IMR-90 (cell line): ENCODE measurements at regions not wholly inside any gene's neighbourhood (a gene's known extent, or its start where the extent isn't known, plus 50 kb on each side); places are given as distances from the start of the nearest gene placed in this dataset.
A peak's percentile ranks its signal among the peaks of the same experiment; 100 is the strongest.

Experiments used
- ATAC-seq: fragments of 200-7000 bp; cut with Tn5 transposase; 2 replicates; pipeline ENCODE4 v1.9.1; 2020; ENCODE audit warnings: low read depth, mild to moderate bottlenecking, moderate library complexity
- BruUV-seq: library from RNA; stranded (reverse); fragments of 400-500 nt; replicated peaks from 2 replicates; lab custom pipeline; 2021; lab: Mats Ljungman, UMichigan
- CTCF ChIA-PET: fragments of 300-600 bp; formaldehyde crosslinking; extraction: SDS; loops from one replicate; lab custom pipeline; 2021; ENCODE audit warnings: antibody characterized with exemption; lab: Yijun Ruan, JAX
- POLR2A ChIA-PET: fragments of 300-600 bp; sonication (Branson Sonifier 250); formaldehyde crosslinking; loops from one replicate; lab custom pipeline; 2022; ENCODE audit warnings: antibody characterized with exemption; ENCODE audit not compliant: unreplicated experiment; lab: Charles Lee
- DNase-seq: peaks from one replicate; pipeline ENCODE4 v3.0.0; 2013
- H2AFZ ChIP-seq: replicated peaks from 2 replicates; pipeline ENCODE3; 2013; ENCODE audit warnings: low read length, mild to moderate bottlenecking; ENCODE audit not compliant: poor library complexity
- H2AK5ac ChIP-seq: 2 replicates; pipeline ENCODE4 v1.6.1; 2013; ENCODE audit warnings: low read depth, low read length, inconsistent platforms
- H2AK9ac ChIP-seq: replicated peaks from 2 replicates; pipeline ENCODE3; 2013; ENCODE audit warnings: mild to moderate bottlenecking, low read depth, low read length, moderate library complexity; ENCODE audit not compliant: poor library complexity
- H2BK120ac ChIP-seq: 2 replicates; pipeline ENCODE4 v1.6.1; 2013; ENCODE audit warnings: low read depth, low read length, inconsistent platforms
- H2BK15ac ChIP-seq: 3 replicates; pipeline ENCODE4 v1.6.1; 2013; ENCODE audit warnings: low read depth, low read length, inconsistent platforms
- H2BK20ac ChIP-seq: 2 replicates; pipeline ENCODE4 v1.6.1; 2013; ENCODE audit warnings: low read depth, mild to moderate bottlenecking, inconsistent platforms, low read length, moderate library complexity
- H2BK5ac ChIP-seq: 2 replicates; pipeline ENCODE4 v1.6.1; 2013; ENCODE audit warnings: mild to moderate bottlenecking, low read depth, low read length, inconsistent platforms; ENCODE audit not compliant: poor library complexity, severe bottlenecking
- H3K14ac ChIP-seq: replicated peaks from 2 replicates; pipeline ENCODE4 v1.6.1; 2013; ENCODE audit warnings: low read depth, low read length, inconsistent platforms
- H3K18ac ChIP-seq: 2 replicates; pipeline ENCODE4 v1.6.1; 2013; ENCODE audit warnings: low read depth, low read length, control low read depth
- H3K23ac ChIP-seq: 2 replicates; pipeline ENCODE4 v1.6.1; 2013; ENCODE audit warnings: low read depth, low read length, inconsistent platforms
- H3K27ac ChIP-seq: 2 replicates; pipeline ENCODE4 v1.5.1; 2013; ENCODE audit warnings: mild to moderate bottlenecking, control low read depth, low read length; ENCODE audit not compliant: insufficient read depth
- H3K27me3 ChIP-seq: 2 replicates; pipeline ENCODE4 v1.6.1; 2013; ENCODE audit warnings: low read length; ENCODE audit not compliant: control insufficient read depth, insufficient read depth
- H3K36me3 ChIP-seq: 2 replicates; pipeline ENCODE4 v1.6.1; 2013; ENCODE audit warnings: low read length, mixed read lengths; ENCODE audit not compliant: control insufficient read depth, insufficient read depth
- H3K4ac ChIP-seq: 2 replicates; pipeline ENCODE4 v1.6.1; 2013; ENCODE audit warnings: low read depth, low read length, inconsistent platforms
- H3K4me1 ChIP-seq: 2 replicates; pipeline ENCODE4 v1.6.1; 2013; ENCODE audit warnings: low read length, mixed read lengths; ENCODE audit not compliant: control insufficient read depth, insufficient read depth
- H3K4me2 ChIP-seq: 2 replicates; pipeline ENCODE4 v1.6.1; 2013; ENCODE audit warnings: low read depth, mild to moderate bottlenecking, control low read depth, low read length, moderate library complexity
- H3K4me3 ChIP-seq: 2 replicates; pipeline ENCODE4 v1.5.1; 2013; ENCODE audit warnings: low read depth, mild to moderate bottlenecking, control low read depth, low read length, moderate library complexity; ENCODE audit not compliant: insufficient read depth
- H3K56ac ChIP-seq: 2 replicates; pipeline ENCODE4 v1.6.1; 2013; ENCODE audit warnings: low read length, inconsistent platforms; ENCODE audit not compliant: insufficient read depth; ENCODE audit errors: extremely low read depth
- H3K79me1 ChIP-seq, 2 experiments: 2 replicates each; pipeline ENCODE4 v1.6.1; 2013; ENCODE audit warnings: low read length in 2 of 2, inconsistent platforms in 1 of 2, low read depth in 1 of 2
- H3K9ac ChIP-seq: 2 replicates; pipeline ENCODE4 v1.6.1; 2013; ENCODE audit warnings: low read depth, low read length, control low read depth
- H3K9me1 ChIP-seq: 2 replicates; pipeline ENCODE4 v1.6.1; 2013; ENCODE audit warnings: low read length, inconsistent platforms; ENCODE audit not compliant: insufficient read depth
- H3K9me3 ChIP-seq: 2 replicates; pipeline ENCODE4 v1.6.1; 2013; ENCODE audit warnings: low read length; ENCODE audit not compliant: control insufficient read depth, insufficient read depth
- H4K20me1 ChIP-seq: 2 replicates; pipeline ENCODE4 v1.6.1; 2013; ENCODE audit warnings: low read length, inconsistent platforms; ENCODE audit not compliant: insufficient read depth
- H4K5ac ChIP-seq: 2 replicates; pipeline ENCODE4 v1.6.1; 2013; ENCODE audit warnings: mild to moderate bottlenecking, low read depth, low read length, control low read depth
- H4K8ac ChIP-seq, 2 experiments: 2 replicates each; pipeline ENCODE4 v1.6.1; 2013; ENCODE audit warnings: low read depth in 2 of 2, low read length in 2 of 2, control low read depth in 1 of 2, inconsistent platforms in 1 of 2
- H4K91ac ChIP-seq: 2 replicates; pipeline ENCODE4 v1.6.1; 2013; ENCODE audit warnings: low read depth, low read length, inconsistent platforms; ENCODE audit not compliant: insufficient read depth
- CEBPB ChIP-seq: IDR thresholded peaks from 2 replicates; pipeline ENCODE4 v1.6.1; 2012; ENCODE audit warnings: low read depth, low read length, improper control_type of control experiment
- MXI1 ChIP-seq: IDR thresholded peaks from 2 replicates; pipeline ENCODE4 v1.6.1; 2012; ENCODE audit warnings: low read depth, mild to moderate bottlenecking, low read length, moderate library complexity, borderline replicate concordance
- WGBS, 2 experiments: methylation state at CpG; one replicate each; pipeline versions ENCODE4 v1.1.5 to v1.1.7; 2013; ENCODE audit warnings: missing lambda C conversion rate in 2 of 2; ENCODE audit not compliant: insufficient read length in 1 of 2; ENCODE audit errors: extremely low coverage in 2 of 2; 5-methylcytosine and 5-hydroxymethylcytosine counted together
- dilution Hi-C: fragments of 300-500 bp; cut with HindIII; formaldehyde crosslinking; loops from one replicate; pipeline ENCODE4 v1.14.3; 2018; ENCODE audit warnings: low sequenced_read_pairs; ENCODE audit not compliant: unreplicated experiment
- in situ Hi-C: fragments of 300-500 bp; cut with MboI; formaldehyde crosslinking; loops from 3 replicates; pipeline ENCODE4 v1.14.3; 2019; ENCODE audit warnings: low sequenced_read_pairs, inconsistent platforms, mixed read lengths
- intact Hi-C: fragments of 100-400 bp; cut with micrococcal nuclease; formaldehyde crosslinking; loops from 2 replicates; pipeline ENCODE4 v1.10.0; 2022

DNA sequence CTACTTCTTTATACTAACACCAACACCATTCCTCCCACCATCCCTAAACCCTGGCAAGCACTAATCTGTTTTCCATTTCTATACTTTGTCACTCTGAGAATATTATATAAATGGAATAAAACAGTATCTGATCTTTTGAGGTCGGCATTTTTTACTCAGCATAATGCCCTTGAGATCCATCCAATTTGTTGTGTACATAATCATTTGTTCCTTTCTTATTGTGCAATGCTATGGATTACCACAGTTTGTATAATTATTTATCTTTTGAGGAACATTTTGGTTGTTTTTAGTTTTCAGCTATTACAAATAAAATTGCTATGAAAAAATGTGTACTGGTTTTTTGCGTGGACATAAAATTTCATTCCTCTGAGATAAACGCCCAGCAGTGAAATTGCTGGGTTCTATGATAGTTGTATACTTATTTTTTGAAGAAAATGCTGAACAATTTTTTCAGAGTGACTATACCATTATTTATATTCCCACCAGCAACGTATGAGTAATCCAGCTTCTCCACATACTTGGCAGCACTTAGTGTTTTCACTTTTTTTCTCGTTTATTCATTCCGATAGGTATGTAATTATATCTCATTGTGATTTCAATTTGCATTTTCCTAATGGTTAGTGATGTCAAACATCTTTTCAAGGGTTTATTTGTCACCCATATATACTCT lies 154.3 kb upstream of the DCAF8L1 start:
- no peak overlapping the region for H3K18ac ChIP-seq
- H2BK5ac ChIP-seq: no peak overlapping the region
- no peak overlapping the region for H2AFZ ChIP-seq
- H3K27me3 ChIP-seq: no peaks in the 10 kb centered on the region
- H3K23ac ChIP-seq: no peak overlapping the region
- no peaks in the 10 kb centered on the region for H3K36me3 ChIP-seq
- H4K8ac ChIP-seq: no peak overlapping the region
- H3K9me3 ChIP-seq: no peaks in the 10 kb centered on the region
- CTCF ChIA-PET: no interaction called here
- ATAC-seq: peak; percentile 61
- no peak overlapping the region for H4K5ac ChIP-seq
- DNase-seq: peak; percentile 57
- no peak overlapping the region for H3K27ac ChIP-seq
- H2BK20ac ChIP-seq: no peak overlapping the region
- in situ Hi-C loops (no loop called here), intact Hi-C loops (no loop called here), dilution Hi-C loops (no loop called here)
- H3K4me3 ChIP-seq: no peak overlapping the region
- TF ChIP-seq CEBPB: peak; percentile 66
- no peak for TF ChIP-seq MXI1
- H4K20me1 ChIP-seq: no peaks in the 10 kb centered on the region
- H3K9ac ChIP-seq: no peak overlapping the region
- H2AK9ac ChIP-seq: no peak overlapping the region
- H2AK5ac ChIP-seq: no peak overlapping the region
- 0 out of 2 replicates have a peak, but pooled peaks cover 3% of the 10 kb centered on the region for H3K9me1 ChIP-seq
- WGBS, 2 experiments: no CpG with 5 or more reads among the region's 6 CpGs
- no peak overlapping the region for H3K4ac ChIP-seq
- no peak overlapping the region for H3K14ac ChIP-seq
- H3K79me1 ChIP-seq: no peaks in the 10 kb centered on the region
- H3K4me1 ChIP-seq: no peaks in the 10 kb centered on the region
- BruUV-seq: no TSS peak
- no peak overlapping the region for H2BK120ac ChIP-seq
- POLR2A ChIA-PET: no interaction called here
- H2BK15ac ChIP-seq: no peak overlapping the region
- no peak overlapping the region for H4K91ac ChIP-seq
- H3K56ac ChIP-seq: no peak overlapping the region
- no peak overlapping the region for H3K4me2 ChIP-seq
